Activated CD4-positive, alpha-beta T cell treated with anti-CD3 and anti-CD28 coated beads for 4 hours (primary cell): ENCODE measurements at regions not wholly inside any gene's neighbourhood (a gene's known extent, or its start where the extent isn't known, plus 50 kb on each side); places are given as distances from the start of the nearest gene placed in this dataset.

Source experiments
- DNase-seq, 2 donors: peaks; one replicate each; pipeline ENCODE4 v3.0.0-alpha.2; 2020

GRCh38 chr2:3060049-3060448, 317.6 kb downstream of the EIPR1 start:
- DNase-seq = no peak

- DNase-seq = no peak
Observed at GRCh38 chr2:3059141-3059925, 318.3 kb downstream of the EIPR1 start.

- DNase-seq = no peak
Observed at GRCh38 chr2:3054066-3054465, 323.6 kb downstream of the EIPR1 start.

- no peak for DNase-seq
Observed at GRCh38 chr2:3051266-3051665, 326.4 kb downstream of the EIPR1 start.

- DNase-seq = no peak
Observed at GRCh38 chr2:3046170-3046865, 331.3 kb downstream of the EIPR1 start.

- no peak for DNase-seq
Observed at GRCh38 chr2:3045318-3045921, 332.2 kb downstream of the EIPR1 start.

- DNase-seq = no peak
Observed at GRCh38 chr2:3044587-3045317, 332.9 kb downstream of the EIPR1 start.

GRCh38 chr2:3043726-3044125, 333.9 kb downstream of the EIPR1 start:
- no peak for DNase-seq

GRCh38 chr2:3042601-3043585, 334.7 kb downstream of the EIPR1 start:
- DNase-seq = no peak

- no peak for DNase-seq
Observed at GRCh38 chr2:3041841-3042600, 335.6 kb downstream of the EIPR1 start.

- DNase-seq = no peak
Observed at GRCh38 chr2:3041246-3041645, 336.4 kb downstream of the EIPR1 start.

GRCh38 chr2:3040496-3041140, 337.0 kb downstream of the EIPR1 start:
- DNase-seq = no peak

GRCh38 chr2:3040066-3040428, 337.6 kb downstream of the EIPR1 start:
- no peak for DNase-seq

GRCh38 chr2:3039188-3040065, 338.2 kb downstream of the EIPR1 start:
- no peak for DNase-seq

GRCh38 chr2:3038636-3039035, 339.0 kb downstream of the EIPR1 start:
- no peak for DNase-seq

GRCh38 chr2:3037196-3038194, 340.1 kb downstream of the EIPR1 start:
- DNase-seq = no peak

GRCh38 chr2:3036432-3037125, 341.0 kb downstream of the EIPR1 start:
- no peak for DNase-seq
